Smooth muscle cell (in vitro differentiated cells): ENCODE measurements at regions not wholly inside any gene's neighbourhood (a gene's known extent, or its start where the extent isn't known, plus 50 kb on each side); places are given as distances from the start of the nearest gene placed in this dataset.

Experiments used
- DNase-seq: peaks from one replicate; lab custom pipeline; 2025; ENCODE audit not compliant: unreplicated experiment; lab: John Stamatoyannopoulos, UW
- H2AFZ ChIP-seq: fragments of 200-600 bp; sonication (generic); 2 replicates; pipeline ENCODE4 v1.6.0; 2016; ENCODE audit warnings: antibody characterized with exemption, low read depth, mild to moderate bottlenecking
- H3F3A ChIP-seq: fragments of 200-600 bp; sonication (generic); 2 replicates; pipeline ENCODE4 v1.6.0; 2017; ENCODE audit warnings: antibody characterized with exemption, low read depth
- H3K27ac ChIP-seq: fragments of 200-600 bp; sonication (generic); 2 replicates; pipeline ENCODE4 v1.5.1; 2016; ENCODE audit warnings: low read depth, mild to moderate bottlenecking
- H3K27me3 ChIP-seq: fragments of 200-600 bp; sonication (generic); 2 replicates; pipeline ENCODE4 v1.6.1; 2016; ENCODE audit warnings: low read depth, mild to moderate bottlenecking
- H3K36me3 ChIP-seq: fragments of 200-600 bp; sonication (generic); 2 replicates; pipeline ENCODE4 v1.5.1; 2016; ENCODE audit warnings: low read depth
- H3K4me1 ChIP-seq: fragments of 200-600 bp; sonication (generic); 2 replicates; pipeline ENCODE4 v1.5.1; 2016; ENCODE audit warnings: low read depth
- H3K4me2 ChIP-seq: fragments of 200-600 bp; sonication (generic); 2 replicates; pipeline ENCODE4 v1.6.0; 2016; ENCODE audit warnings: mild to moderate bottlenecking
- H3K4me3 ChIP-seq: fragments of 200-600 bp; sonication (generic); 2 replicates; pipeline ENCODE4 v1.5.1; 2016; ENCODE audit warnings: mild to moderate bottlenecking
- H3K79me2 ChIP-seq: fragments of 200-600 bp; sonication (generic); 2 replicates; pipeline ENCODE4 v1.6.0; 2016; ENCODE audit warnings: low read depth, mild to moderate bottlenecking
- H3K9ac ChIP-seq: fragments of 200-600 bp; sonication (generic); 2 replicates; pipeline ENCODE4 v1.6.0; 2016; ENCODE audit warnings: low read depth
- H3K9me3 ChIP-seq: fragments of 200-600 bp; sonication (generic); replicated peaks from 2 replicates; pipeline ENCODE4 v1.5.1; 2016; ENCODE audit warnings: low read depth
- H4K20me1 ChIP-seq: fragments of 200-600 bp; sonication (generic); 2 replicates; pipeline ENCODE4 v1.6.0; 2016; ENCODE audit warnings: low read depth
- CTCF ChIP-seq: fragments of 200-600 bp; sonication (generic); IDR thresholded peaks from 2 replicates; pipeline ENCODE4 v1.5.1; 2017; ENCODE audit warnings: borderline replicate concordance, mild to moderate bottlenecking, antibody characterized with exemption; ENCODE audit not compliant: insufficient read depth, poor library complexity, severe bottlenecking
- WGBS: methylation state at CpG from one replicate; pipeline ENCODE4 v1.1.7; 2016; ENCODE audit warnings: low lambda C conversion rate; 5-methylcytosine and 5-hydroxymethylcytosine counted together

- H3K27me3 ChIP-seq, result no peaks in the 10 kb centered on the region
- H2AFZ ChIP-seq, result no peak overlapping the region
- peaks cover 9% of the 10 kb centered on the region for H3K9me3 ChIP-seq
- peaks cover 35% of the 10 kb centered on the region for H3K4me1 ChIP-seq
- peak overlapping the region; percentile 78 for H3K27ac ChIP-seq
- H3K9ac ChIP-seq, result no peak overlapping the region
- peaks cover 3% of the 10 kb centered on the region for H3K36me3 ChIP-seq
- H3K4me3 ChIP-seq, result no peak overlapping the region
- no peaks in the 10 kb centered on the region for H4K20me1 ChIP-seq
- DNase-seq, result no peak
- H3K79me2 ChIP-seq, result no peaks in the 10 kb centered on the region
- no peak for TF ChIP-seq CTCF
- no peaks in the 10 kb centered on the region for H3F3A ChIP-seq
- H3K4me2 ChIP-seq, result no peak overlapping the region
Measured at GRCh38 chr2:74739129-74739528, 85.1 kb downstream of the SEMA4F start.

DNA sequence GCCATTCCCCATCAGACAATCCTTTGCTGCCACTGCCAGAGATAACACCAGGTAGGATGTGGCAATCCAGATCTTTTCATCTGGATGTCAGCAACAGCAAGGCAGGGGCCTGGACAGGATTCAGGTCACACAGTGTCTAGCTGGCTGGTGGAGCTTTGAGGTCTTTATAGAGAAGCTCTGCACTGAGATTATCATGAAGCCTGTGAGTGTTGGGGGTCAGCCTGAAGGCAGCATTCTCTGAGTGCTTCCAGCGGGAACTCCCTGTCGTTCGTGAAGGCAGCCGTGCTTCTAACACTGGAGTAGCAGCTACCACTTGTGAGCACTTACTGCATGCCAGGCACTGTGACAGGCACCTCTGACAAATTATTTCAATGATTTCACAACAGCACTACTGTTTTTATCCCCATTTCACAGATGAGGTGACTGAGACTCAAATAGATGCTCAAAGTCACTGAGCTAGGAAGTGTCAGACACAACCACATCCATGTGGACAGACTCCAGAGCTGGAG, 85.7 kb downstream of the SEMA4F start:
- peaks cover 9% of the 10 kb centered on the region for H3K9me3 ChIP-seq
- no peak overlapping the region for H3K4me2 ChIP-seq
- peaks cover 3% of the 10 kb centered on the region for H3K36me3 ChIP-seq
- peak overlapping the region; percentile 78 for H3K27ac ChIP-seq
- no peaks in the 10 kb centered on the region for H3K79me2 ChIP-seq
- no peak for TF ChIP-seq CTCF
- H2AFZ ChIP-seq, result no peak overlapping the region
- no peaks in the 10 kb centered on the region for H3K27me3 ChIP-seq
- no peaks in the 10 kb centered on the region for H3F3A ChIP-seq
- H4K20me1 ChIP-seq, result no peaks in the 10 kb centered on the region
- no peak overlapping the region for H3K4me3 ChIP-seq
- no peak overlapping the region for H3K9ac ChIP-seq
- no peak for DNase-seq
- WGBS, result 59% methylated on average over 4 of the region's 4 CpGs
- peaks cover 31% of the 10 kb centered on the region for H3K4me1 ChIP-seq

DNA sequence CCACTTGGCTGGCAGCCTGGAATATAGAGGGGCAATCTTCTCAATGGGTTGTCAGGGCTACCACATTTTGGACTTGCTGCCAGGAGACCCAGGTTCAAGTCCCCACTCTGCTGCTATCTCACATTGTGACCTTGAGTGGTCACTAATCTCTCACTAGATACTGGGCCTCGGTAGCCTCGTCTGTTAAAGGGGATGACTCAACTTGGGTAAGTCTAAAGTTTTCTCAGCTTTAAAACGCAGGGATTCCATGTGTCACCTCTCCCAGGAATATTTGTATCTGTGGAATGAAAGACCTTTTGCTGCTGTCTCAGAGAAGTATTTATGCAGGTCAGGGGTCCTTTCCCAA, 86.3 kb downstream of the SEMA4F start:
- 8% methylated on average over 3 of the region's 3 CpGs for WGBS
- DNase-seq, result no peak
- peaks cover 9% of the 10 kb centered on the region for H3K9me3 ChIP-seq
- no peak overlapping the region for H3K9ac ChIP-seq
- H3K36me3 ChIP-seq, result peaks cover 3% of the 10 kb centered on the region
- H3K4me2 ChIP-seq, result peak overlapping the region; percentile 61
- H4K20me1 ChIP-seq, result no peaks in the 10 kb centered on the region
- no peaks in the 10 kb centered on the region for H3K27me3 ChIP-seq
- H3K4me1 ChIP-seq, result peaks cover 25% of the 10 kb centered on the region
- H3K79me2 ChIP-seq, result no peaks in the 10 kb centered on the region
- H3K4me3 ChIP-seq, result no peak overlapping the region
- peak overlapping the region; percentile 78 for H3K27ac ChIP-seq
- H2AFZ ChIP-seq, result peak overlapping the region; percentile 65
- no peak for TF ChIP-seq CTCF
- H3F3A ChIP-seq, result no peaks in the 10 kb centered on the region

DNA sequence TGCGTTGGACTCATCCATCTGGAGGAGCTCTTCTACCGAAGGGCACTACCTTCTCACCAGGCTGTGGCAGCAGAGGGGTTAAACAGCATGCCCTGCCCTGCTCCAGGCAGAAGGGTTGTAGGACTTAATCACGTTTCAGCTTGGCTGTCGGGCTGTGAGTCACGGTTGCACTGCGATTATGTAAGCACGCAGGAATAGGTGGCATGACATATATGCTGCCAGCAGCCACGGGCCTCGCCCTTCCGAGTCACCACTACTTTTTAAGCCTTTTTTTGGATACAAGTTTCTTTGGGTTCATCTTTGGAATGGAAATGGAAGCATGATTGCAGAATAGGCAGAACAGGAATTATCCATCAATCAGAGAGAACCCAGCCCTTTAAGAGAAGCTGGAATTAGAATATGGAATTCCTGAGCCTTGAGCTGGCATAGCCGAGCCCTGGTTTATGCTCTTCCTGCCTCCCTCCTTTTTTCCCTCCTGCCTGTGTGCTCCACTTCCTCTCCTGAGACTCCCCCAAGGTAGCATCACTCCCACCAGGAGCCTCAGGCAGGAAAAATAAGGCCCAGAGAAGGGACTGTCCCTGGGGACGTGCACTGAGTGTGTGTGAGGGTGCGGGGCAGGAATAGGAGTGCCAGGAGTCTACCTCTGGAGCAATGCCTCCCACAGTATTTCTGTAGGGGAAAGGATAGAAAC, 86.8 kb downstream of the SEMA4F start:
- peak overlapping the region; percentile 65 for H2AFZ ChIP-seq
- DNase-seq, result peak; percentile 13
- no peaks in the 10 kb centered on the region for H3K79me2 ChIP-seq

More for the DNA sequence above, 86.8 kb downstream of the SEMA4F start:
- peak overlapping the region; percentile 12 for H3K9ac ChIP-seq
- H3K36me3 ChIP-seq, result peaks cover 3% of the 10 kb centered on the region
- no peak for TF ChIP-seq CTCF
- H3F3A ChIP-seq, result no peaks in the 10 kb centered on the region
- H3K27me3 ChIP-seq, result no peaks in the 10 kb centered on the region
- no peak overlapping the region for H3K4me3 ChIP-seq
- H3K4me2 ChIP-seq, result peak overlapping the region; percentile 61
- WGBS, result 16% methylated on average over 13 of the region's 13 CpGs
- H4K20me1 ChIP-seq, result no peaks in the 10 kb centered on the region
- peak overlapping the region; percentile 78 for H3K27ac ChIP-seq
- H3K9me3 ChIP-seq, result peaks cover 9% of the 10 kb centered on the region
- peaks cover 20% of the 10 kb centered on the region for H3K4me1 ChIP-seq
